SK-N-SH treated with all-trans-retinoic acid at 6 μM for 48 hours (cell line): ENCODE measurements at regions not wholly inside any gene's neighbourhood (a gene's known extent, or its start where the extent isn't known, plus 50 kb on each side); places are given as distances from the start of the nearest gene placed in this dataset.

ENCODE experiments used
- ATAC-seq: fragments of 200-7000 bp; cut with Tn5 transposase; 3 replicates; pipeline ENCODE4 v1.9.1; 2020; ENCODE audit warnings: mild to moderate bottlenecking, moderate library complexity
- ARNTL ChIP-seq: fragments of 450-650 bp; formaldehyde crosslinking; IDR thresholded peaks from 2 replicates; pipeline ENCODE4 v1.5.0; 2020; ENCODE audit warnings: low read depth, mild to moderate bottlenecking, moderate library complexity, borderline replicate concordance
- BACH2 ChIP-seq: fragments of 250-450 bp; sonication (Bioruptor Pico); IDR thresholded peaks from 2 replicates; pipeline ENCODE4 v1.9.0; 2021; ENCODE audit warnings: mild to moderate bottlenecking, borderline replicate concordance
- CREB5 ChIP-seq: fragments of 250-450 bp; sonication (Bioruptor Pico); IDR thresholded peaks from 2 replicates; pipeline ENCODE4 v1.5.1; 2020; ENCODE audit warnings: low read depth, mild to moderate bottlenecking, moderate library complexity
- CSDC2 ChIP-seq: fragments of 250-450 bp; sonication (Bioruptor Pico); IDR thresholded peaks from 2 replicates; pipeline ENCODE4 v1.5.0; 2020; ENCODE audit warnings: mild to moderate bottlenecking, moderate library complexity
- CSRNP3 ChIP-seq: fragments of 250-450 bp; sonication (Bioruptor Pico); IDR thresholded peaks from 2 replicates; pipeline ENCODE4 v1.5.1; 2021; ENCODE audit warnings: mild to moderate bottlenecking, moderate library complexity
- ESRRG ChIP-seq: fragments of 250-450 bp; sonication (Bioruptor Pico); IDR thresholded peaks from 2 replicates; pipeline ENCODE4 v1.6.1; 2021; ENCODE audit warnings: mild to moderate bottlenecking
- GLIS3 ChIP-seq: fragments of 250-450 bp; sonication (Bioruptor Pico); IDR thresholded peaks from 2 replicates; pipeline ENCODE4 v1.5.0; 2020; ENCODE audit warnings: mild to moderate bottlenecking, moderate library complexity
- ISL1 ChIP-seq: fragments of 250-450 bp; sonication (Bioruptor Pico); IDR thresholded peaks from 2 replicates; pipeline ENCODE4 v2.1.2; 2022; ENCODE audit warnings: mild to moderate bottlenecking, moderate library complexity
- OSR1 ChIP-seq: fragments of 250-450 bp; sonication (Bioruptor Pico); IDR thresholded peaks from 2 replicates; pipeline ENCODE4 v1.8.0; 2022; ENCODE audit warnings: moderate library complexity, mild to moderate bottlenecking, inconsistent platforms
- PATZ1 ChIP-seq: fragments of 250-450 bp; sonication (Bioruptor Pico); IDR thresholded peaks from 2 replicates; pipeline ENCODE4 v1.8.0; 2020; ENCODE audit warnings: mild to moderate bottlenecking, moderate library complexity, borderline replicate concordance
- POU6F1 ChIP-seq: fragments of 250-450 bp; sonication (Bioruptor Pico); IDR thresholded peaks from 2 replicates; pipeline ENCODE4 v1.8.0; 2021; ENCODE audit warnings: low read depth, mild to moderate bottlenecking, moderate library complexity, borderline replicate concordance
- PPARA ChIP-seq: fragments of 250-450 bp; sonication (Bioruptor Pico); IDR thresholded peaks from 2 replicates; pipeline ENCODE4 v1.5.0; 2020; ENCODE audit warnings: mild to moderate bottlenecking, borderline replicate concordance
- RARB ChIP-seq: fragments of 250-450 bp; sonication (Bioruptor Pico); IDR thresholded peaks from 2 replicates; pipeline ENCODE4 v1.8.0; 2021; ENCODE audit warnings: mild to moderate bottlenecking, moderate library complexity
- SNAI2 ChIP-seq: fragments of 250-450 bp; sonication (Bioruptor Pico); IDR thresholded peaks from 2 replicates; pipeline ENCODE4 v1.5.0; 2020; ENCODE audit warnings: mild to moderate bottlenecking, moderate library complexity
- TCF4 ChIP-seq: fragments of 250-450 bp; sonication (Bioruptor Pico); IDR thresholded peaks from 2 replicates; pipeline ENCODE4 v1.8.0; 2021; ENCODE audit warnings: mild to moderate bottlenecking, moderate library complexity, borderline replicate concordance
- TOX ChIP-seq: fragments of 250-450 bp; sonication (Bioruptor Pico); IDR thresholded peaks from 2 replicates; pipeline ENCODE4 v1.8.0; 2021; ENCODE audit warnings: mild to moderate bottlenecking, moderate library complexity, borderline replicate concordance
- ZFP30 ChIP-seq: fragments of 450-650 bp; formaldehyde crosslinking; IDR thresholded peaks from 2 replicates; pipeline ENCODE4 v1.5.0; 2022; ENCODE audit warnings: mild to moderate bottlenecking, moderate library complexity
- ZNF565 ChIP-seq: fragments of 450-650 bp; formaldehyde crosslinking; conservative IDR thresholded peaks from 2 replicates; pipeline ENCODE4 v1.5.0; 2020; ENCODE audit warnings: low read depth, mild to moderate bottlenecking, moderate library complexity
- ZNF70 ChIP-seq: fragments of 450-650 bp; formaldehyde crosslinking; IDR thresholded peaks from 2 replicates; pipeline ENCODE4 v1.5.0; 2020; ENCODE audit warnings: mild to moderate bottlenecking, moderate library complexity
- ZNF8 ChIP-seq: fragments of 450-650 bp; formaldehyde crosslinking; IDR thresholded peaks from 2 replicates; pipeline ENCODE4 v1.5.0; 2020; ENCODE audit warnings: mild to moderate bottlenecking, moderate library complexity

GRCh38 chr13:44257796-44258195, 115.8 kb upstream of the SERP2 start:
- ATAC-seq = no peak
- TF ChIP-seq CSDC2 (CRISPR knock-in tag) (no peak), ZNF8 (CRISPR knock-in tag) (no peak), ISL1 (CRISPR knock-in tag) (no peak), TOX (CRISPR knock-in tag) (no peak), CSRNP3 (CRISPR knock-in tag) (no peak), ZNF70 (no peak), ZNF565 (CRISPR knock-in tag) (no peak), CREB5 (CRISPR knock-in tag) (no peak), OSR1 (CRISPR knock-in tag) (no peak), BACH2 (CRISPR knock-in tag) (no peak), ARNTL (no peak), ESRRG (CRISPR knock-in tag) (no peak), SNAI2 (CRISPR knock-in tag) (no peak), ZFP30 (CRISPR knock-in tag) (no peak)

- peak; percentile 78 for ATAC-seq
- TF ChIP-seq POU6F1 (CRISPR knock-in tag) = no peak
- no peak for TF ChIP-seq BACH2 (CRISPR knock-in tag)
- TF ChIP-seq PPARA = no peak
- TF ChIP-seq ESRRG (CRISPR knock-in tag) = no peak
- no peak for TF ChIP-seq ISL1 (CRISPR knock-in tag)
- no peak for TF ChIP-seq ZNF8 (CRISPR knock-in tag)
- no peak for TF ChIP-seq GLIS3 (CRISPR knock-in tag)
- TF ChIP-seq SNAI2 (CRISPR knock-in tag) = no peak
- no peak for TF ChIP-seq ARNTL
- TF ChIP-seq TOX (CRISPR knock-in tag) = no peak
- no peak for TF ChIP-seq ZNF565 (CRISPR knock-in tag)
- TF ChIP-seq ZNF70 = no peak
- TF ChIP-seq, all 23 proteins: peak for 0
Observed at GRCh38 chr13:44259045-44260027, 114.3 kb upstream of the SERP2 start.

GRCh38 chr13:44260336-44260735, 113.3 kb upstream of the SERP2 start:
- ATAC-seq = no peak
- TF ChIP-seq RARB (CRISPR knock-in tag) (no peak), PPARA (no peak), ZFP30 (CRISPR knock-in tag) (no peak), PATZ1 (CRISPR knock-in tag) (no peak), ZNF8 (CRISPR knock-in tag) (no peak), TCF4 (CRISPR knock-in tag) (no peak), ARNTL (no peak), SNAI2 (CRISPR knock-in tag) (no peak)
